Uterus (tissue), 3 donors: ENCODE measurements at regions not wholly inside any gene's neighbourhood (a gene's known extent, or its start where the extent isn't known, plus 50 kb on each side); places are given as distances from the start of the nearest gene placed in this dataset.

Source experiments
- DNase-seq, 2 donors: peaks; one replicate each; pipeline ENCODE4 v3.0.0-alpha.2; 2019 to 2020
- H3K27ac ChIP-seq, 2 donors: fragments of 200-600 bp; sonication (generic); 1 replicate in 1 of 2; 2 replicates in 1 of 2; pipeline ENCODE4 v1.5.1; 2016 to 2018
- H3K27me3 ChIP-seq, 2 donors: fragments of 200-600 bp; sonication (generic); one replicate each; pipeline ENCODE4 v1.5.1; 2018 to 2019; ENCODE audit warnings: control low read depth in 1 of 2
- H3K36me3 ChIP-seq, 2 donors: fragments of 200-600 bp; sonication (generic); one replicate each; pipeline ENCODE4 v1.5.1; 2019; ENCODE audit warnings: control low read depth in 1 of 2
- H3K4me1 ChIP-seq, 2 donors: fragments of 200-600 bp; sonication (generic); one replicate each; pipeline ENCODE4 v1.5.1; 2018 to 2019; ENCODE audit warnings: control low read depth in 1 of 2
- H3K4me3 ChIP-seq, 2 donors: fragments of 200-600 bp; sonication (generic); 1 replicate in 1 of 2; 2 replicates in 1 of 2; pipeline ENCODE4 v1.5.1; 2018 to 2019; ENCODE audit warnings: mild to moderate bottlenecking in 1 of 2
- H3K9me3 ChIP-seq, 2 donors: fragments of 200-600 bp; sonication (generic); one replicate each; pipeline ENCODE4 v1.5.1; 2019; ENCODE audit warnings: control low read depth in 1 of 2
- CTCF ChIP-seq, 4 experiments: fragments of 200-600 bp in 2 of 4; fragments of 450-650 bp in 2 of 4; sonication (generic) in 2 of 4; IDR thresholded peaks; one replicate each; pipeline ENCODE4 v1.5.1; 2016 to 2019; ENCODE audit warnings: antibody characterized with exemption in 4 of 4, mild to moderate bottlenecking in 2 of 4, moderate library complexity in 1 of 4
- POLR2A ChIP-seq, 2 donors: fragments of 450-650 bp; IDR thresholded peaks; one replicate each; pipeline ENCODE4 v1.6.1; 2016; ENCODE audit warnings: antibody characterized with exemption in 2 of 2, mild to moderate bottlenecking in 1 of 2, moderate library complexity in 1 of 2
- intact Hi-C: fragments of 100-400 bp; cut with DNase I; formaldehyde crosslinking; loops from one replicate; pipeline ENCODE4 v1.15.1; 2023; ENCODE audit warnings: low total_unique reads
- donor health status: DM: yes; HTN: yes; CAD: no.

GRCh38 chr6:98759459-98759858 lies 74.9 kb upstream of the POU3F2 start:
- intact Hi-C loops, result no loop called here

DNA sequence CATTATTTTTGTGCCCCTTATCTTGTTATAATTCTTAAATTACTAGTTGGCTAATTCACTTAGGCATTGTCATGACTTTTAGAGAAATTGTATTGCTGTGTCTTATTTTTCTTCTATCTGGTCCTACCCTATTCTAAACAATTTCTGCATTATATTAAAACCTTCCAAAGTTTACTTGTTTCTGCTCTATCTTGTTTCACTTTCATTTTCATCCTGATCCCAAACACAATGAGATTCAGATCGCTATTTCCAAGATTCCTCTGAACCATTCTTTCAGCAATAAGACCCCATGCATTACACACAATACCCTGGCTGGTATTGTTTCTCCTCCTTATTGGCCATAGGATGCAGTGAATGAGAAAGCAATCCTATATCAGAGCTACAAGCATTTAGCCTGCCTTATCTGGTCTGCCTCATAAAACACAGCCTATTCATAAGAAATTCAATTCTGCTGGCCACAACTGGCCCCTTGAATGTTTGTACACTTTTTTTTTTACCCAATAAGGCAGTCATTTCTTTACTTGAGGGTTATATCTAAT lies 69.9 kb upstream of the POU3F2 start:
- Histone ChIP-seq H3K9me3 (no peaks in the 10 kb centered on the region), H3K4me1 (no peaks in the 10 kb centered on the region), H3K4me3 (no peak overlapping the region), H3K27me3 (no peaks in the 10 kb centered on the region), H3K36me3 (no peaks in the 10 kb centered on the region), H3K27ac (no peak overlapping the region)
- no peak for TF ChIP-seq POLR2A (IDR thresholded peaks at IDR 0.05)
- TF ChIP-seq CTCF (IDR thresholded peaks at IDR 0.05), result no peak
- intact Hi-C loops, result no loop called here
- DNase-seq, result no peak

More at GRCh38 chr6:98759459-98759858, 74.9 kb upstream of the POU3F2 start:
- no peak overlapping the region for H3K27ac ChIP-seq
- no peaks in the 10 kb centered on the region for H3K9me3 ChIP-seq
- H3K4me1 ChIP-seq, result no peaks in the 10 kb centered on the region
- DNase-seq, result no peak
- no peaks in the 10 kb centered on the region for H3K27me3 ChIP-seq
- no peaks in the 10 kb centered on the region for H3K36me3 ChIP-seq
- no peak overlapping the region for H3K4me3 ChIP-seq
- TF ChIP-seq CTCF (IDR thresholded peaks at IDR 0.05), result no peak
- TF ChIP-seq POLR2A (IDR thresholded peaks at IDR 0.05), result no peak

DNA sequence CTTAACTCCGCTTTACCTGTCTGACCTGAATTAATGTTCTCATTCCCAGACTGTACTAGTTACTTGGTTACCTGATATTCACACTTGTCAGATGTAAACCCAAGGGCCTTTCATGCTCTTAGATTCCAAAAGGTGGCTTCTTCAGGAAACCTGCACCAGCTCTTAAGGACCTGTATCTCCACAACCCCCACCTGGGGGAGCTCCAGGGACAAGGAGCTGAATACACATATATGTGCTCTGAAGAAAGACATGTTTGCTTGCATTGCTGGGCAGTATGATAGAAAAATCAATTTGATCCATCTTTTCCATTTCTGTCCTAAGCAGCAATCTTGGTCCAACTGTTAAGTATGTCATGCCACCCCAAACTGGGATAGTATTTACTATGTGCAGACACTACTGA lies 64.8 kb upstream of the POU3F2 start:
- Histone ChIP-seq H3K4me1 (no peaks in the 10 kb centered on the region), H3K36me3 (no peaks in the 10 kb centered on the region), H3K9me3 (no peaks in the 10 kb centered on the region), H3K4me3 (no peak overlapping the region), H3K27ac (no peak overlapping the region), H3K27me3 (no peaks in the 10 kb centered on the region)
- intact Hi-C loops, result no loop called here
- TF ChIP-seq POLR2A (IDR thresholded peaks at IDR 0.05) (no peak), CTCF (IDR thresholded peaks at IDR 0.05) (no peak)
- no peak for DNase-seq

DNA sequence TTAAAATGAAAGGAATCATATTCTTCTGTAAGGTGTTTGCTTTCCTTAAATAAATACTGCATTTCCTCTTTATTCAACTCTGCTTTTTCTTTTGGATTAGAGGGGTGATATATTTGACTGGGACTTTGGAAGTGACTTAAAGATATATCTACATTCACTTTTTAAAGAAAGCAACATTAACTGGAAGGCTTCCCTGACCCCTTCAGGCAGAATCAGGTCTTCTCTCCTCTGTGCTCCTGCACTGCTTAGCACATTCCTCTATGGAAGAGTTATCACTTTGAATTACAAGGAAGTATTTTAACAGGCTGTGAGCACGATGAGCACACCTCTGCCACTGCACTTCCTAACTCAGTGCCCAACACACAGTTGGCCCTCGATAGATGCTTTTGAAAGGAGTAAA lies 59.2 kb upstream of the POU3F2 start:
- Histone ChIP-seq H3K27ac (no peak overlapping the region), H3K27me3 (peaks cover 0 to 8% of the 10 kb centered on the region in 2 donors), H3K4me3 (no peak overlapping the region), H3K4me1 (no peaks in the 10 kb centered on the region), H3K36me3 (no peaks in the 10 kb centered on the region), H3K9me3 (no peaks in the 10 kb centered on the region)
- TF ChIP-seq POLR2A (IDR thresholded peaks at IDR 0.05), result no peak
- no peak for DNase-seq
- intact Hi-C loops, result no loop called here

DNA sequence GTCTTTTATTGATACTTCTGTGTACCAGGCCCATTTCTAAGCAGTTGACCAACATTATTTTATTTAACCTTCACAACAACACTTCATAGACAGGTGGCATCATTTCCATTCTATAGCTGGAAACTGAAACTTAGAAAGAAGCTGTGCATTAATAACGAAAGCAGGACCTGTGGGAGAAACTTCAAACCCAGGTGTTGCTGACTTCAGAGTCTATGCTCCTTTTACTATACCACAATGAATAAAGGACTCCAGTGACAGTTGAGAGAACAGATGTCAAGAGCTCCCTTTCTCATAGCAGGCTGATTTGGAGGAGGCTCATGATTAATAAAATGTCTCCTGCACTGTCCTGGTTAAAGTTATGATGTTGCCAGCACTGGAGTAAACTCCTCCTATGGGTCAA lies 56.6 kb upstream of the POU3F2 start:
- no peak overlapping the region for H3K4me3 ChIP-seq
- intact Hi-C loops, result no loop called here
- DNase-seq, result no peak
- H3K36me3 ChIP-seq, result no peaks in the 10 kb centered on the region
- H3K4me1 ChIP-seq, result no peaks in the 10 kb centered on the region
- no peak for TF ChIP-seq CTCF (IDR thresholded peaks at IDR 0.05)
- TF ChIP-seq POLR2A (IDR thresholded peaks at IDR 0.05), result no peak
- H3K9me3 ChIP-seq, result no peaks in the 10 kb centered on the region
- H3K27ac ChIP-seq, result no peak overlapping the region
- peaks cover 0 to 8% of the 10 kb centered on the region in 2 donors for H3K27me3 ChIP-seq

DNA sequence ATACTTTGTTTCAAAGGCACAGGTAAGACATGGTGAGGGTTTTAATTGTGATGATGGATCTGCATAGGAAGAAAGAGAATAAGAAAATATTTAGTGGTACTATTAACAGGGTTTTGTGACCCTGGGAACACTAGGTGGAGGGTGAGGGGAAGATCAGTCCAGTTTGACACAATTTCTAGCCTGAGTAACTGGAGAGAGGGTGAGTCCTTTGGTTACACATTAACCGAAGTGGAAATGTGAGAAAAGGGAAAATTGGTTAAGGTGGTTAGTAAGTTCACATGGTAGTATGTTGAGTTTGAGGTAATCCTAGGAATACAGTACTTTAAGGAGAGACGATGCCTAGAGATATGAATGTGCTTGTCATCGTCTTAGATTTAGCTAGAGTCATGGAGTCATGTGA lies 54.8 kb upstream of the POU3F2 start:
- Histone ChIP-seq H3K4me1 (no peaks in the 10 kb centered on the region), H3K4me3 (no peak overlapping the region), H3K9me3 (no peaks in the 10 kb centered on the region), H3K27ac (no peak overlapping the region), H3K27me3 (peaks cover 0 to 8% of the 10 kb centered on the region in 2 donors), H3K36me3 (no peaks in the 10 kb centered on the region)
- DNase-seq, result no peak
- TF ChIP-seq CTCF (IDR thresholded peaks at IDR 0.05) (no peak), POLR2A (IDR thresholded peaks at IDR 0.05) (no peak)
- intact Hi-C loops, result no loop called here
